ENCODE measurements at regions not wholly inside any gene's neighbourhood (a gene's known extent, or its start where the extent isn't known, plus 50 kb on each side); places are given as distances from the start of the nearest gene placed in this dataset.

- no peaks in the 10 kb centered on the region for H3K36me3 ChIP-seq
- no peak overlapping the region for H3K4me3 ChIP-seq
- no peaks in the 10 kb centered on the region for H3K9me3 ChIP-seq
- H3K4me1 ChIP-seq, result no peaks in the 10 kb centered on the region
- no peak overlapping the region for H3K27ac ChIP-seq
- no peaks in the 10 kb centered on the region for H3K27me3 ChIP-seq
- TF ChIP-seq CTCF (IDR thresholded peaks at IDR 0.05), result no peak
- 77 to 84% methylated on average over 16 of the region's 16 CpGs for WGBS, 2 donors
- intact Hi-C loops (cut with DNase I), result no loop called here
- ATAC-seq (no peak), DNase-seq (peak in 1 of 6 donors; percentile 51), FAIRE-seq (no peak)
Observed at GRCh38 chr1:73105755-73106154, 823.4 kb upstream of the NEGR1 start.

GRCh38 chr1:73104749-73105148, 822.4 kb upstream of the NEGR1 start:
- WGBS, 2 donors, result 70 to 86% methylated on average over 8 of the region's 8 CpGs
- TF ChIP-seq CTCF (IDR thresholded peaks at IDR 0.05), result no peak
- no peak for FAIRE-seq

GRCh38 chr1:73100216-73100615, 817.9 kb upstream of the NEGR1 start:
- DNase-seq (no peak), ATAC-seq (no peak), FAIRE-seq (no peak)
- Histone ChIP-seq H3K27ac (no peak overlapping the region), H3K27me3 (no peaks in the 10 kb centered on the region), H3K4me3 (no peak overlapping the region), H3K9me3 (no peaks in the 10 kb centered on the region), H3K4me1 (no peaks in the 10 kb centered on the region), H3K36me3 (no peaks in the 10 kb centered on the region)
- WGBS, 2 donors, result 39 to 52% methylated on average over 4 of the region's 4 CpGs
- TF ChIP-seq CTCF (IDR thresholded peaks at IDR 0.05), result no peak
- intact Hi-C loops (cut with DNase I), result no loop called here

More at GRCh38 chr1:73104749-73105148, 822.4 kb upstream of the NEGR1 start:
- intact Hi-C loops (cut with DNase I), result no loop called here
- no peak for ATAC-seq
- Histone ChIP-seq H3K27me3 (no peaks in the 10 kb centered on the region), H3K4me1 (no peaks in the 10 kb centered on the region), H3K27ac (no peak overlapping the region), H3K36me3 (no peaks in the 10 kb centered on the region), H3K4me3 (no peak overlapping the region), H3K9me3 (no peaks in the 10 kb centered on the region)
- DNase-seq, result peak in 1 of 6 donors; percentile 55

GRCh38 chr1:73097917-73098316, 815.6 kb upstream of the NEGR1 start:
- ATAC-seq, result no peak
- no peak for FAIRE-seq

GRCh38 chr1:73096841-73097240, 814.5 kb upstream of the NEGR1 start:
- Histone ChIP-seq H3K27me3 (no peaks in the 10 kb centered on the region), H3K27ac (no peak overlapping the region), H3K9me3 (no peaks in the 10 kb centered on the region), H3K4me3 (no peak overlapping the region), H3K4me1 (no peaks in the 10 kb centered on the region), H3K36me3 (no peaks in the 10 kb centered on the region)
- no peak for FAIRE-seq
- intact Hi-C loops (cut with DNase I), result no loop called here
- 27 to 31% methylated on average over 1 of the region's 1 CpG for WGBS, 2 donors
- no peak for TF ChIP-seq CTCF (IDR thresholded peaks at IDR 0.05)
- no peak for DNase-seq
- no peak for ATAC-seq

More at GRCh38 chr1:73097917-73098316, 815.6 kb upstream of the NEGR1 start:
- Histone ChIP-seq H3K27ac (no peak overlapping the region), H3K27me3 (no peaks in the 10 kb centered on the region), H3K36me3 (no peaks in the 10 kb centered on the region), H3K4me3 (no peak overlapping the region), H3K9me3 (no peaks in the 10 kb centered on the region), H3K4me1 (no peaks in the 10 kb centered on the region)
- no peak for DNase-seq
- no peak for TF ChIP-seq CTCF (IDR thresholded peaks at IDR 0.05)
- intact Hi-C loops (cut with DNase I), result no loop called here

Measured in pancreas (tissue), 10 donors.